GM21447 (cell line): ENCODE measurements at regions not wholly inside any gene's neighbourhood (a gene's known extent, or its start where the extent isn't known, plus 50 kb on each side); places are given as distances from the start of the nearest gene placed in this dataset.
A peak's percentile ranks its signal among the peaks of the same experiment; 100 is the strongest.
"Not testable (repeated sequence)": the region's sequence is repeated elsewhere in the genome, so short reads cannot be mapped to it uniquely, and the experiment has no call there.

Experiments used
- ATAC-seq: cut with Tn5 transposase; IDR thresholded peaks from one replicate; pipeline ENCODE4 v1.9.1; 2021; ENCODE audit not compliant: unreplicated experiment

GRCh38 chr2:8141780-8142179 is 540.1 kb upstream of the ID2 start:
- no peak for ATAC-seq

GRCh38 chr2:8142461-8142860 is 539.4 kb upstream of the ID2 start:
- no peak for ATAC-seq

DNA sequence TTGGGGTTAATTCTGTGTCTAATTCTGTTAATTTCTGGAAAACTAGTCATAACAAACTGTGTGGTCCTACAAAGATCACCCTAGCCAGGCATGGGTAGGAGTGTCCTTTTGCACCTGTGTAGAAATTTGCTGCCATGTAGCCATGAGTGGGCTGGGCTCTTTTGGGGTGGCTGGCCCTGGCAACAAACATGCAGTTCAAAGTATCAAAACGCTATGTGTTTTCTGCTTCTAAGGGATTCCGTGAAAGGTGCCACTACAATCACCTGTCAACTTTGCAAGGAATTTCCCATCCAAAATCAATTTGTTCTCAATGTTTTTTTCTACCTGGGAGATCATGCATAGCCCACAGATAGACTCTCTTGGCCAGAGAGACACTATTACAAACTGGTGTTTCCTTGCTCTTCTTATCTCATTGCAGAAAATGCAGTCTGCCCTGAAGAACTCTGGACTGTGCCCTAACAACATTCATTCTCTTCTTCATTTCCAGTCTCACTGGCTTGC is 537.7 kb upstream of the ID2 start:
- no peak for ATAC-seq

DNA sequence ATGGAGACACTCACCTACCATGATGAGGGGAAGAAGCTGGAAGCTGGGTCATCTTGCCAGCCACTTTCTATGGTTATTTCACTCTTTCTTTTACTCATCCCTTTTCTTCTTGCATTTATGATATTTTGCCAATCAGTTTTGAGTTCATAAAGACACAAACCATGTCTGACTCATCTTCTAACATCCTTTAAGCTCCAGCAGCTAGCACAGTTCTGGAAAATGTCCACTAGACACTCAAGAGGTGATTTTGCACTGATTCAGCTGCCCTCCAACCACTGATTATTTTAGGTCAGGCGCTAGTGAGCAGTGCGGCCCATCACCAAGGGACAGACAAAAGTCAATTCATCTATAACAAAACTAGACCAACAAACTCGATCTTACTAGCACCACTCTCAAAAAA is 537.1 kb upstream of the ID2 start:
- ATAC-seq = no peak

DNA sequence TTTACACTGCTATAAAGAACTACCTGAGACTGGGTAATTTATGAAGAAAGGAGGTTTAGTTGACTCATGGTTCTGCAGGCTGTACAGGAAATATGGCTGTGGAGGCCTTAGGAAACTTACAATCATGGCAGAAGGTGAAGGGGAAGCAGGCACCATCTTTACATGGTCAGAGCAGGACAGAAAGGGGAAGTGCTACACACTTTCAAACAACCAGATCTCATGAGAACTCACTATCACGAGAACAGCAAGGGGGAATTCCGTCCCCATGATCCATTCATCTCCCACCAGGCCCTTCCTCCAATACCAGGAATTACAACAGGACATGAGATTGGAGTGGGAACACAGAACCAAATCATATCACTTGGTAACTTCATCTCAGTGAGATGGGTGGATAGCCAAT is 536.5 kb upstream of the ID2 start:
- not testable (repeated sequence) for ATAC-seq

DNA sequence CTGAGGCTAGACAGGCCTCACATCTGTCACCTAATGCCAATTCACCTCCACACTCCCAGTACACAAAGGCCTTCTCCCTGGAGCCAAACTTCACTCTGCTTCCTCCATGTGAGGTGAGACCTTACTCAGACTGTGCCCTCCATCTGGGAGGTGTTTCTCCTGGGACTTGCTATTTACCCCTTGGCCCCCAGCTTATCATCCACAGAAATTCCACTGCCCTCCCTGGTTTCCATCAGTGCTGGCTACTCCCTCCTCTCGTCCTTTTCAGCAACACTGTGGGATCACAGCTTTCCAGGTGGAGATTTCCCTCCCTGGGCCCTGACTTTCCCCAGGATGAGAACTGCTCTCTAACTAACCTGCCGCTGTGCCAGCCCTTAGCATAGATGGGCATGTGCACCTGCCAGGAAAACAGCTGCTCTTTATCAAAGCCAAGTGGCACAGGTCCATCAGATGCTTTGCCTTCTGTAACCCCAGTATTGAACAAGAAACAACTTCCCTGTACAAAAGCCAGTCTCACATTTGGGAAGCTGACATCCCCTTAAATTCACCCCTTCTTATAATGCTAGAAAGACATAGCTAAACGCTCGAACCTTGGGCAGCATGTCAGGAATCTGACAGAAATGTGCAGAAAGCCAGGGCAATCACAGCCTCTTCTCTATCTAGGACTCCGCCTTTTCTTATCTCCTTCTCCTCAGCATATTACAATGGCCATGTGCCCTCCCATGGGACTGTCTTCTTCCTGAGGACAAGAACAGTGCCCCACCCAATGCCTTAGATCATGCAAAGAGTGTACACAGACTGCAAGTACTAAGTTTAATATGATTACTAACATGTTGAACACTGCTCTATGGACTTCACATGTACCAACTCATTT is 535.5 kb upstream of the ID2 start:
- no peak for ATAC-seq

DNA sequence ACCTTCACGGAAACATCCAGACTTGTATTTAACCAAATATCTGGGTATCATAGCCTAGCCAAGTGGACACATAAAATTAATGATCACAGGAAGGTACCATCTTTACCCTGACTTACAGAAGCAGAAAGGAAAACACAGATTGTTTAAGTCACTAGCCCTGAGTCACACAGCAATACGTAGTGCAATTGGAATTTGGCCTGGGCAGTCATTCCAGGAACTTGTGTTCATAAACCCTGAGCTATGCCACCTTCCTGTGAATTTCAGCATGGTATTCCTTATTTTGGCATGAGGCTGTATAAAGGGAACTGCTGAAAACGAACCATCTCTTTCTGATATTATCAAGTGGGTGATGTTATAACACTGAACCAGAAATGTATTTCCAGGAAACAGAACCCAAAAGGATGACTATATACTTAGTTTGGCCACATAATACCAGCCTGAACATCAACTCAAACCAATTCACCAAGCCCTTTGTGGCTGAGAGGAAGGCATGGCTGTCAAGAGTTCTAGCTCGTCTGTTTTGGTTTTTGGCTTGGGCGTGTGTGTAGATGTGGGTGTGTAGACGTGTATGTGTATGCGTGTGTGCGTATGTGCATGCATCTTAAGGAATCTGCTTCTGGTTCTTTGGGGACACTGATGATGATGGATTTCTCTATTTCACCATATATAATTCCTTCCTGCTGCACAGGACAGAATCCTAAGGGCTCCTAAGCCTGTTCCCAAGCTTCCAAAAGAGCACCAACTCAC is 533.4 kb upstream of the ID2 start:
- no peak for ATAC-seq

- ATAC-seq = no peak
Observed at GRCh38 chr2:8149007-8149405, 532.9 kb upstream of the ID2 start.

DNA sequence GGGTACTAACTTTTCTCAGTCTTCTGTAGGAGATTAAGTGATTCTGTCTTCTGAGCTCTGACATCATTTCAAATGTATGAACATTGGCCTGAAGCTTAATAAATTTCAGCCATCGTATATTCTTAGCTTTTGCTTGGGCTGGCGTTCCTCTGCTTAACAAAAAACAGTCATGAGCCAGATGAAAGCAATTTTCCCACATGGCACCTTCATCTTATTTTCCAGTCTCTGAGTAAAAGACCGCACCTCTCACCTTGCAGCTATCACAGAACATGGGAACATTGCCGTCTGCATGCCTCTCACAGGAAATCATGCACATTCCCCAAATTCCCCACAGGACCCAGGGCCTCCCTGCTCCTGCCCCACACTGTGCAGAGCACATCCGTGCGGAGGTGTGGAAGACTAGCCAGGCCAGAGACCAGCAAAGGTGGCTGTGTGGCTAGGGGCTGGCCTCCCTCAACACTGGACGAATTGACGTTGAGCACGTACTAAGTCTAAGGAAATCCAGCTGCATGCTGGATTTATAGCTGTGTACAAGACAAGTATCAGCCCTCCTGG is 531.8 kb upstream of the ID2 start:
- ATAC-seq = no peak

DNA sequence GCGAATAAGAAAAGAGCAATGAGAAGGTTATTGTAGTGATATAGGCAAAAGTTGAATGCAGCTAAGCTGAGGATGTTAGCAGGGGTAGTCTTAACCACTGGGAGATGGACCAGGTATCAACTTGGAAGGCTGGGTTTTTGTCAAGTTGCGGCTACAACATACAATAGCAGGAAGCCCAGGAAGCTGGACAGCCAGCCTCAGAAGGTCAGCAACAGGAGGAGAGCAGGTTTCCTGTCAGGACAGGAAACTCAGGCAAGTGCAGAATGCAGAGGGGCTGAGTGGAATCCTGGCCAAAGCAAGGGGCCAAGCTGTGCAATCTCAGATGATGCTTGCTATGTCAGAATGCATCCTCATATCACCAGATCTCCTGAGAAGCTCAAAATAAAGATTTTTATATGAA is 530.0 kb upstream of the ID2 start:
- no peak for ATAC-seq

GRCh38 chr2:8152392-8153257 is 529.2 kb upstream of the ID2 start:
- peak; percentile 99 for ATAC-seq

DNA sequence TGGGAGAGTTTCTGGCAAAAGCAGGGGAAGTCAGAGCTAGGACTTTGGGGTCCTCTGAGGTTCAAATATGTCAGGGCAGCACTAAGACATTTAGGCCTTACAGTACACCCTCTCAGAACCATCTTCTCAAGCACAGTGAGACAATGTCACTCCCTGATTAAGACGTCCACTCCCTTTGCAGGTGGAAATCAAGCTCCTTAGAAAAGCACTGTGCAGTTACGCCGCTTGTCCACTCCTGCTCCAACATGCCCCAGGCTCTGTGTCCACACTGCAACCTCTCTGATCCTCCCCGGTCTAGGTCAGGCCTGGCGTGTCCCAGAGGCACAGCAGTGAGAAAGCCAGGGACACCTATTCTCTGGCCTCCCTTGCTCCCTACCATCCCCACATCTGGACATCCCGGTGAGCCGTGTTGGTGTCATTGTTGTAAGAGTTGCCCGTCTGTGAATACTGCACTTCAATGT is 528.6 kb upstream of the ID2 start:
- peak; percentile 18 for ATAC-seq

DNA sequence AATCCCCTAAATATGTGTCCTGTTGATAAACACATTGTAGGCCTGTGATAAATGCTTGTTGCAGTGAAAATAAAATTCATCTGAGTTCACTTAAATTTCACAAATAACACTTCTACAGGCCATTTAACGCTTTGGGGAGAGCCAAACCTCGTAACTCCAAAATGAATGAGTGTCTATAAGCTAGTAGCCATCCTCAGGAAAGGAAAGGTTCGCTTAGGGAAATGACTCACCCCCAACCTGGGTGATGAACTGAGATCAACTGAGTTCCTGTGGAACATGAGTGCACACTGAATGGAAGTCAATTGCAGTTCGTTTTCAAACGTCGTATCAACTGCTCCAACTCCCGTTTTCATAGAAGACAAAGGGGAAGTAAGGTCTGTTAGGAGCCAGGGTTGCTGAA is 527.6 kb upstream of the ID2 start:
- no peak for ATAC-seq

DNA sequence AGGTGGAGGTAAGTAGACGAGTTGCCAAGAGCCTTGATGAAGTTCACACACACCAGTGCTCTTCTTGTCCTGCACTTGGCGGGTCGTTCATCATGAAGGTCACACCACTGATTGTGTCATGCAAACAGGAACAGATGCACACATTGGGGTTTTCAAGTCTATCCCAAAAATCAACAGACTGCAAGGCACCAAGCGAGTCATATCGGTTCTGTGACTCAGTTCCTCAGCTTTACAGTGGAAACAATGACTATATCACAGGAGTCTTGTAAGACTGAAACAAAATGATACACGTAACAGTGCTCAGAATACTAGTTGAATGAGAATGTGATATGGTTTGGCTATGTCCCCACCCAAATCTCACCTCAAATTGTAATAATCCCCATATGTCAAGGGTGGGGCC is 526.9 kb upstream of the ID2 start:
- ATAC-seq = no peak

- no peak for ATAC-seq
Observed at GRCh38 chr2:8157621-8158430, 524.0 kb upstream of the ID2 start.

- ATAC-seq = no peak
Observed at GRCh38 chr2:8158711-8159110, 523.1 kb upstream of the ID2 start.

DNA sequence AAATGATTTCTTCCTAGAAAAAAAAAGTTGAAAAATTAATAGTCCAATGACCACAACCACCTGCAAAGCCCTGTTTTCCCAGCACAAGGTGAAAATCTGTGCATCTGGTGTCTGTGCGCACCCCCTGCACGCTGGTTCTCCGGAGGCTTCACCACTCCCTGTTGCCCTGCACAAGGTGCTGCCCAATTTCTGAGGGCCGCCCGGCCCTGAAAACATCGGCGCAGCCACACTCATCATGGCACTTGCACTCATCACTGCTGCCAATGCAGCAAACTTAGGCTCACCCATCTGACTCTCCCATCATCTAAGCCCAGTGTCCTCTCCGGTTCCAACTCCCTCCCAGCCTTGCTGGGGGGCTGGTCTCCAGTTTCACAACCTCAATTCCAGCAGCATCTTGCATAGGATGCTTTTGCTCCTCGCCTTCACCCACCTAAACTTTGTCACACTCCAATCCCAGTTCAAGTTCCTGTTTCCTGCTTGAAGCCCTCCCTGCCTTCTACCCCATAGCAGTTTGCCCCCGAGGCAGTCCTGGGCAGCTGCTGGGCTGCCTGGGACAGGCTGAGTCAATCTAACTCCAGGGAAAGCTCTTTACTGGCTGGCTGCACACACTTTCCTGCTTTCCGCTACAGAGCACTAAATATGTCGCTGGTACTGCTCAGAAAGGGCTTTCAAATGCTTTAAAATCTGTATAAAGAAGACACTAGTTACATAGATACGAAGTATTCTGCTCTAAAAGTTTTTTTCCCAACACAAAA is 522.5 kb upstream of the ID2 start:
- ATAC-seq = no peak

DNA sequence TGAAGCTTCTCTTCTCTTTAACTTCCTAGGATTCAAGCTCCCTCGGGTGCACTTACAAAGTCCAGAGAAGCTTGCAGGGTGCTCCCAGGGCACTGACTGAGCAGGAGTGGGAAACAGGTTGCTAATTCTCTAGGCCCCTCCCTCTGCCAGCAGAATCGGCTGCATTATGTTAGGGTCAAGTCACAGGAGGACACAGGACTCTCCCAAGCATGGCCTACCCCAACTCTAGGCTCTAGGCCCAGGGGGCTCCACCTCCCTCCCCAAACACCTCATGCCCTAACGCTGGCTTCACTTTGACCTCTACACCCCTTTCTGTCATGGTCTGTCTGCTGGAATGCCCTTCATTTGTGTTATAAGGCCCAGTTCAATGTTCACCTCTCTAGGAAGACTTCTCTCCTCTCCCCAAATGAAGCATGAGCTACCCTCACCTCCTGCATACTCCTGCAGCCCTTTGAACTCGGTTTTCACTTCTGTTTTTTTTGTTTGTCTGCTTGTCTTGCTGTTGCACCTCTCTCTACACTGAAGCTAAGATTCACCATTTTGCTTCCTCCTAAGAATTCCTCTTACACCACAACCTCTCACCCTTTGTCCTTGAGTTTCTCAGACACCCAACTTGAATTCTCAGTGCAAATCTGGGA is 521.8 kb upstream of the ID2 start:
- ATAC-seq = no peak

- ATAC-seq = no peak
Observed at GRCh38 chr2:8160959-8161358, 520.9 kb upstream of the ID2 start.
